HG02571 (cell line): ENCODE measurements at regions not wholly inside any gene's neighbourhood (a gene's known extent, or its start where the extent isn't known, plus 50 kb on each side); places are given as distances from the start of the nearest gene placed in this dataset.

Experiments
- ATAC-seq: cut with Tn5 transposase; IDR thresholded peaks from one replicate; pipeline ENCODE4 v1.9.1; 2021; ENCODE audit warnings: mild to moderate bottlenecking, moderate library complexity; ENCODE audit not compliant: unreplicated experiment

DNA sequence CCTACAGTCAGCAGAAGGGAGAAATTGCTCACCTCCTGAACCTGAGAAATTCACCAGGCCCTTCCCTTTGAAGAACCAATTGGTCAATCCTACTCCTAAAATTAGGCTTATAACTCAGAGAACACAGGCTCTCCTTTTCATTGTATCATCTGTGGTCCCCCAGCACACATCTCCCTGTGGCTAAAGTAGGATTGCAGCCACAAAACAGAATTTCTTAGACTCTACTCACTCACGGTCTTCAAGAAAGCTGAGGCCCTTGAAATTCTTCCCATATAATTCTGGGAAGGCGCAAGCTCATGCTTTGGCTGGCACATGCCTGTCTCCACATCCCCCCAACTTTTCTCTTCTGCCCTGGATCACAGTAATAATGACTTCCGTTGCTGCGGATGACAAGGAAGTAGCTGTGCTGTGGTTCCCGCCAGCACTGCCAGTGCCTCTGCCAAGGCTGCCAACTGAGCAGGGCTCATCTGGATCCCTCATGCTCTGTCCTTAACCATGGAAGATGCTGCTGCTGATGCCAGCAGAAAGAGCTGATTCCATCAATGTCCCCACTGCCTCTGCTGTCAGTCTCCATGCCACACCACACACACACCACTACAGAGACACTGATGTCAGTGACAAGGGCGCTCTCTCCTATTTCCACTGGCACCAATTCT, 200.6 kb upstream of the POU2AF2 start:
- ATAC-seq = no peak

DNA sequence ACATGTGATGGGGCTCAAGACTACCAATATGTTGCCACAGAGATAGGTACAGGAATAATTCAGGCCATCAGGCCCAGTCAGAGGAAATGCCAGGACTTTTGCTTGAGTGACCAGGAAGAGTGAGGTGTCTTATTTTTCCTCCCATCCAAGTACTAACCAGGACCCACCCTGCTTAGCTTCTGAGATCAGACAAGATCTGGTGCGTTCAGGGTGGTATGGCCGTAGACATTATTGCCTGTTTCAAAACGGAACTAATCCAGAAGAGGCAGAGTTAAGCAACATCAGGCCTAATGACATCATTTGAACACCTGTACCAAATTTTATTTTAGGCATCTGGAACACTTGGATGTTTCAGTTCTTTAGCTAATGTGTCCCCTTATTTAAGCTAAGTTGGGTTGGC, 205.5 kb upstream of the POU2AF2 start:
- ATAC-seq = no peak

DNA sequence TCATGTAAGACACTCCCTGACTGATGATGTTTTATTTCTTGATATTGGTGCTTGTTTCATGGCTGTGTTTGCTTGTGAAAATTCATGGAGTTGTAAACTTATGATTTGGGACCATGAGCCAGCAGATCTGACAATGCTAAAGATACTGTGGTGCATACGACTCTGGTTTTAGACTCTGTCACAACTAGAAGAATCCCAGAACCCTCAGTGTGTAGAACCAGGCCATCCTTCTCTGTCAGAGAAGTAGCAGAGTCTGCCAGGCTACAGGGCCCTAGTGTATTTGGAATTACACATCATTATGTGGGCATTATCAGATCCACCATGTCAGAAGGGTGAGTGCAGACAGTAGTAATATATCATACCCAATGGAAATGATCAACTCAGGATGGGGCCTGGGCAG, 209.8 kb upstream of the POU2AF2 start:
- ATAC-seq = no peak

DNA sequence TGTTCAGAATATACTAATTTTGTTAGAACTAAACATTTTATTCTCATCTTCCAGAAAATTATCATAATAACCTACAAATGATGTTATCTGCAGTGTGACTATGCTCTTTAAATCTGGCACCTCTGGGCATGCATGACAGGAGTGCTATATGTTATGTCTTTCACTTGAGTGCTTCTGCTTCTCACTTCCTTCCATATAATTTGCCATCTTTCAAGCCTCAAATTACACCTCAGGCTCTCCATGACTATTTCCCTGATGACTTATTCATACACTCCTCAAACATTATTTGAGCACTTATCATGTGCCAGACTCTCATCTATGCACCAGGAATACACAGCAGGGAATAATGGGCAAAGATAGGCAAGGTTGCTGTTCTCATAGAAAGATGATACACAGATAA, 219.3 kb upstream of the POU2AF2 start:
- no peak for ATAC-seq

DNA sequence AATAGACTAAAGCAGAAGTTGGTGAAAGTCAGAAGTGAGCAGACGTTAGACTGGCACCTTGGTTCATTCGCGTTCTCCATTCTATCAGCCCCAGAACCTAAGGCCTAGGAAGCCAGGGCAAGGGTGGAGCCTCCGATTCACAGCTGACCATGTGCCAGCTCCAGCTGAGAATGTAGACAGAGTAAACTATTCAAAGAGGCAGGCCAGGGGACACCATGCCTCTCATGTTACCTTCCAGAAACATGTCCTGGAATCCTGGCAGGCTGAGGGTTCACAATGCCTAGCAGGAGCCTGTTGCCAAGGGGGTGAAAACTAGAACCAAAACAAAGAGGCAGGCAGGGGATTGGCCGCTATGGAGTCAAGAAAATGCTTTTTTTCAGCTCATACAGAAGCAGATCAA, 224.4 kb upstream of the POU2AF2 start:
- ATAC-seq = no peak

DNA sequence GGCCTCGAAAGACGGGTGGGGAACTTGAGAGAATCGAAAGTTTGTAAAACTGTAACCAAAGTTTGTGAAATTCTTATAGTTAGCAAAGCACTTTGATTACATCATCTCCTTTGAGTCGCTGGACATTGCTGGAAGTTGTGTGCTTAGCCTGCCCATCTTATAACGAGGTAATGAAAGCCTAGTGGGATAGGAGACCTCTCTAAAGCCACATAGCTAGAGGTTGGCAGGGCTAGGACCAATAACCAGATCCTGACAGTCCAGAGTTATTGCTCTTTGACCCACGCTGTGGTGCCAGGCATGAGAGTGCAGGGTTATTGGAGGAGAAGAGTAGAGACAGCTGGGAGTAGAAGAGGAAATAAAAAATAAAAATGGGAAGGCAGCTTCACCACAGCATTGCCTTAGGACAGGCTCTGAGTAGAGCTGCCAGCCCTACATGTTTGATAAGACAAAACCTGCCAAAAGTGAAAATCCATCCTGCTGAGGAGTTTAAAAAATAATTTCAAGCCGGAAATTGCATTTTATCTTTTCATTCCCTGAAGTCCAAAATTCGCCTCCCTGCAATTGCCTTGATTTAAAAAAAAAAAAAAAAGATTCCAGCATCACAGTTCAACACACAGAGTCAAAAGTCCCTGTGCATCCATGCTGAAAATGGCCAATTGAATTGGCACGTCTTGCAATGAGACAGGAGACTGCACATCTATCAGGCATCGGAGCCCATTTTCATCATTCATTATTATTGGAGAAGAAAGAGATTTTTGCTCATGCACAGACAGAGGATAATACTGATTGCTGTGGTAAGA, 225.5 kb upstream of the POU2AF2 start:
- no peak for ATAC-seq

DNA sequence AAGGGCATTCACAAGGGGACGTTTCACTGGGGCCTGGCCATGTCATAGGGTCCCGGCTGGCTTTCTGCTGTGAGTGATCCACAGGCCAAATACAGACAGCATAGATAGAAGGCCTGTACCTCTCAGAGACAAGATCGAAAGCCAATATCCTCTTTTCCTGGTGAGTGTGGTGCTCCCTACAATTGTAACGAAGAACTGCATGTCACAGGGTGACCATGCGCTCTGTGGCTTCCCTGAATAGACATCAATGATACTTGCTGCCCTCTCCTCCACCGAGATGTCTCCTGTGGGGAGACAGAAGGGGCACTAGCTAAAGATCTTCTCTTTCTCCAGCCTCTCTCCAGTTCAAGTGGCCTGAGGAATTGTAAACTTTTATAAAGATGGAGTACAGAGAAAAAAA, 226.1 kb upstream of the POU2AF2 start:
- ATAC-seq = no peak

DNA sequence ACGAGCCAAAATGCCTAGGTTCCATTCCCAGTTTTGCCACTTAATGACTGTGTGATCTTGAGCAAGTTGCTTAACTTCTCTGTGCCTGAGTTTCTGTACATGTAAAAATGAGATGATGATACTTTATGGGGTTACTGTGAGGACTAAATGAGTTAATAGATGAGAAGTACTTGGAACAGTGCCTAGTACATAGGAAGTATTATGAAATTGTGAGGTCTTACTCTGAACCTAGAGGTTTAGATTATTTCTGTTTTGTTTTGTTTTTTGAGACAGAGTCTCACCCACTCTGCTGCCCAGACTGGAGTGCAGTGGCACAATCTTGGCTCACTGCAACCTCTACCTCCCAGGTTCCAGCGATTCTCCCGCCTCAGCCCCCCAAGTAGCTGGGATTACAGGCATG, 227.0 kb upstream of the POU2AF2 start:
- no peak for ATAC-seq

DNA sequence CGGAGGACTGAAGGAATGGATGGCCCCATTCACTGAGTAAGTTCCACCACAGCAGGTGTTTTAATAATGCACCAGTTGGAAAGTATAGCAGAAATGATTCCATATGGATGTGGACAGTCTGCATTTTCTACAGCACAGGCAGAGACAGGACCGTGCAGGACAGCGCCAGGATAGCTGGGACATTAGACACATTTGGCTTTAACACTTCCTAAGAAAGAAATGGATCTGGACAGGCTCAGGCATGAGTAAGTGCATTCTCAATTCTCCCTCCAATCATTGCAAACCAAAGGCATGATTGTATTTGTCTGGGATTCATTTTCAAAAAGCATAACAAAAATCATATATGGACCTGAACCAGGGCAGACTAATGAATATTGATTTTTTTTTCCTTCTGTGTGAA, 233.0 kb upstream of the POU2AF2 start:
- no peak for ATAC-seq

DNA sequence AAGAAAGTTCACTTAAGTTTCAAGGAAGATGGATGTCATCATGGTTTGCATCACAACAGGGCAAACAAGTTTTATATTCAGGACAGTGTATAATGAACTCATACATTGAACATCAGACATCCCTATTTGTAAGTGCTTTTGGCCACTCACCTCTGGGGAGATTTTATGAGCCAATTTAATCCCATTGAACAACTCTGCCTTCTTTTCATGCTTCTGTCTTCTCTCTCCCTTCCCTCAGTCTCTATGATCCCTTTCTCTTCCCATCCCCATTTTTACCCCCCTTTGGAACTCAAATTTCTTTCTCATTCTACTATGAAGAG, 234.3 kb upstream of the POU2AF2 start:
- no peak for ATAC-seq

DNA sequence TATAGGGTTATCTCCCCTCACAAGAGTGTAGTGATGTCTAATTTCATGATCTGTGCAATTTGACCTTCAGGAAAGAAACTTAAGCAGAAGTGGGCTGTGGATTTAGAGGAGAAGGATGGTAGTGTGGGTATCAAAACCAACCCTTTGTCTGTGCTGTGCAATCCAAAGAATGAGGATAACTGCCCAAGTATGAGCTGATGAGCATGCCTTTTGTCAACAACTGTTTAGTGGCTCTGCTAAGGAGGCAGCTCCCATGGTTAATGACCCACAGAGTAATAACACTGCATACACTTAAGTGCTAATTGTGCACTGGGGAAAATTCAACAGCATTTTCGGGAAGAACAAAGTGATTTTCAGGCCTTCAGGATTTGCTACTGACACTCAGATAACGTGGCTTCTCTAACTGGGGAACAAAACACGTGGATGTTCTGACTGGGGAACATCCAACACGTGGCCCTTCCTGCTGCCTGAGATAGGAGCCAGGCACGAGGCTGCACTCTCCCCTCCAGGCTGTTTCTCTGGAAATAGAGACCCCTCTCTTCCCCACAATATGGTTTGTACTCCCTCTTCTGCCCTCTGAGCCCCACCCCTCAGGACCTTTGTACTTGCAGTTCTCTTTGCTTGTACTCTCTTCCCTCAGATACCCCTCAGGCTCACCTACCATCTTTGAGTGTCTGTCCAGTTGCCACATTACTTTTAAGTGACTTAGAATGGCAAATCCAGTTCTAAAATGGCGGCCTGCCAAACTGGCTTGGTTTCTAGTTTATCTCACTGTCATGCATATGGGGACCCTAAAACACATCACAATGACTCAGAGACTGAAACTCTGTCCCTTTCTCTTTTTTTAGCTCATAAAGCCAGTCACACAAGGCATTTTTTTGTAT, 234.9 kb upstream of the POU2AF2 start:
- no peak for ATAC-seq

DNA sequence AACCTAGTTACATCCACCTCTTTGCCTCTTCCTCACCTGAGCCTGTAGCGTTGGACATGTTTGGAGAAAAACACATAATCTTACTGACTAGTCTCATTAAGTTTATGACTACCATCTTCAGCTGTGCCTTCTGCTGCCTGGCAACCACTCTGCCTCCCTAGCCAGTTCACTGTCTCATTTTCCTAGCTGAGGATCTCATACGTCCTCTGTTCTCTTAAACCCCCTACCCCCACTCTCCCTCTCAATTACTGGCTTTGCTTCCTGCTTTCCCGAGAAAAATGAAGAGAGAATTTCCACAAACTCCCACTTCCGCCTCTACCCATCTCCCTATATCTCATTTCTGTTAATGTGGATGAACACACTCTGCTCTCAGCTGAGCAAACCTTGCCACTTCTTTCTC, 239.3 kb upstream of the POU2AF2 start:
- ATAC-seq = no peak

DNA sequence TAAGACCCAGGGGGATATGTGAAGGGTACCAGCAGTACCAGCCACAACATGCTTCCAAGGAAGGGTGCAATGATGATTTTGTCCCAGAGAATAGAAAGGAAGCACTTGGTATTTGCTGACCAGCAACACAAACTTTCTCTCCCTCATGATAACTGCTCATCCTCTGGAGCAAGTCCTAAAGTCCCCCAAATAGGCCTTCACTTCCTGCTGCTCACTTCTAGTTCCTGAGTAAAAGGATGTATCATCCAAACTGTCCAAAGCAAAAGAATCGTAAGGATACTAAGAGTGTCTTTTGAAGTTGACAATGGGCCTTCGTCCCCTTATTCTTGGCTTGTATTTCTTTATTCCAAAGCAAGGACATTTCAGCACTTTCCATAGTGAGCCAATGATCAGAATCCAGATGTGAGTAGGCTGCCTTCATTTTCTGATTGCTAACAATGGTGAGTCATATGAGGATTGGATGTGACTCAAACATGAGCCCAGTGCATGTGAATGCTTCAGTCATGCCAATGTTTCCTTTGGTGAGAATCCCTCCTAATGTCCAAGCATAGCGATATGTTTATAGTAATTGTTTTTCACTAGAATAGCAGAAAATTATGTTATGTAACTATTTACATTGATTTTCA, 243.4 kb upstream of the POU2AF2 start:
- no peak for ATAC-seq

DNA sequence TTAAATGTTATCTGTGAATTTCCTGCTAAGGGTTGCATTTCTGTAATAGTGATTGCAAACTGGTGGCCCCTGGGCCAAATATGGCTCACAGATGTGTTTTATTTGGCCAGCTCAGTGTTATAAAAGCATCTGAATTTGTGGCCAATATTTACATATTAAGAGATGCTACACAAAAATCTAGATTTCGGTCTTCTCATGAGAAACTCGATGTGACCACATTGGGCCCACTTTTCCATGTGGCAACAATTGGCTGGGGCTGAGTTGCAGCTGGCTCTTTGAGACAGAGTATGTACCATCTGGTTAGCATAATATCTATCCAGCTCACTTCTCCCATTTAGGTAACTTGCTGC, 244.5 kb upstream of the POU2AF2 start:
- ATAC-seq = no peak

DNA sequence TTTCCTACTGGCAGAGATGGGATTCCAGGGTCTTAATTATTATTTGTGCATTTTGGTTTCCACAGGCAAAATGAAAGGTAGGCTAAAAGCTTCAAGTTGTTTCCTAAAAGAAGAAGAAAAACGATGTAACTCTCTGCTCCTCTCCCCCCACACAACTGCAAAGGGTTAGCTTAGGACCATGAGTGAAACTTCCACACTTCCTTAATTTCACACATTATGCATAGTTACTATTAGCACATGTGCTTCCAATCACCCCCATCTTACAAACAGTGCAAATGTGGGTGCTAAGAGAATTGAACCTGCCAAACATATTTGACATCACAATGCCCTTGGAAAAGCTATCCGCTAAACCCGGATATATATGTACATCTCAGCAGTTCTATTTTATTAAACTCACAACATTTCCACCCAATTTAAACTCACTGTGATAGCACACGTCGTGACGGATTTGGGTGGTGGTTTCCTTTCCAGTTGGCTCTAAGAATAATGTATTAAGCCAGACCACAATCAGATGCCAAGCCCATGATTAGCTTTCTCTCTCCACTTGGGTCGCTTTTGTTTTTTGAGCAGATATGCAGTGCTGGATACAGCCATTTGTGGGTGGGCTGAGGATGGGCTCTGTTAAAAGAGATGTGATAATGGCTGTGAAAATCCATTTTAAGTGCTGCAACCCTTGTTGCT, 245.0 kb upstream of the POU2AF2 start:
- no peak for ATAC-seq

DNA sequence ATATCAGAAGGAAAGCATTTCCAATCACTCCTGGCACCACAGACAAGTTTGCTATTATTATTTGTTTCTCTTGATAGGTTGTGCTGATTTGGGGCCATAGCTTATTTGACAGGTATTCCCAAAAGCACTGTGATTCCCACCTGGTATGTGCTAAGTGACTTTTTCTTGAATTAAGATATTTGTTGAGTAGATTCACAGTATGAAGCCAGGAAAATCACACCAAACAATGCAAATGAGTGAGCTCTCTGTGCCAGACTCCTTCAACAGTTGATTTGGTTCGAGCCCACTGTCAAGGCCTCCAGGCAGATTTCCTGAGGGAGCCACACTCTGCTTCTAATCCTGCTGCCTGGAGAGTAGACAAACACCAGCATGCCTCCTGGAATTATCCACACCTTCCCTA, 253.0 kb upstream of the POU2AF2 start:
- ATAC-seq = no peak

DNA sequence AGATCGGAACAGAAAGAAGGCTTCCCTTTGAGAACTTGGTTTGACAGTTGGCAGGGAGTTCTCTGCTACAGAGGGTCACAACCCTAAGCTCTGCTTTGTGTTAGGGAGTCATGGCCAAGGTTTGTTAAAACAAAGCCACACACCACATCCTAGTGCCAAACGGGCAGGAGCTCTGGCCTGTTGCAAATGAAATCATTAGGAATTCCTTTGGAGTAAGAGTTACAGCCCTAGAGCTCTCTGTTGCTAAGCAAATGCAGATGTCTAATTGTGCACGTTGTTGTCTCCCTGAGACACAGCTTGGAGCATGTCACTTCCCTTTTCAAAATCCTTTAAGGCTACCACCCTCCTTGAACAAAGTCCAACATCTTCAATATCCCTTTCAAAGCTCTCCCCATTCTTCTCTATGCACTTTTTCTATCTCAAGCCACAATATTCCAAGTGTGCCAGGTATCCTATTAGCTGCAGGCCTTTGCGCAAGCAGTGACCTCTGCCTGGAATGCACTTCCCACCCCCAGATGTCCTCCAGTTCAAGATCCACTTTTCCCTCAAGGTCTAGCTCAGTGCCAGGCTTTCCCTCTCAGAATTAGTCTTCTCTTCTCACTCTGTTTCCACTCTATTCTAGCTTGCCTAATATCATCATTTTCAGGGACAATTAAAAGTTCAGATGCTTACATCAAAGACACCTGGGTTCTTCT, 253.7 kb upstream of the POU2AF2 start:
- no peak for ATAC-seq

DNA sequence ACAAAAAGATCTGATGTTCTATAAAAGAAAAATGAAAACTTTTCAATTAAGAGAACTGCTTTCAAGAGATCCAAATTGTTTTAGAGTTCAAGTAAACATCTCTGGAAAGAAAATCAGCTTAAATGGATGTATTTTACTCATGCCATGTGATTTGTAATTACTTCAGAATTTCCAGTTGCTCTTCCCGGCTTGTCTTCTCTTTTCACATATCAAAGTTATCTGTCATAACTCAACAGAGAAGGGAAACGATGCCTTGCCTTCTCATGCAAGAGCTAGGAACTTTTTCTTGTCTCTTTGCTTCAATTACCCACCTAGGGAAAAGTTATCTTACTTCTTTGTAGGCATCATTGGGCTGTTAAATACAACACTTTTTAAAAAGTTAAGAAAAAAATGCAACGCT, 255.2 kb upstream of the POU2AF2 start:
- ATAC-seq = no peak

DNA sequence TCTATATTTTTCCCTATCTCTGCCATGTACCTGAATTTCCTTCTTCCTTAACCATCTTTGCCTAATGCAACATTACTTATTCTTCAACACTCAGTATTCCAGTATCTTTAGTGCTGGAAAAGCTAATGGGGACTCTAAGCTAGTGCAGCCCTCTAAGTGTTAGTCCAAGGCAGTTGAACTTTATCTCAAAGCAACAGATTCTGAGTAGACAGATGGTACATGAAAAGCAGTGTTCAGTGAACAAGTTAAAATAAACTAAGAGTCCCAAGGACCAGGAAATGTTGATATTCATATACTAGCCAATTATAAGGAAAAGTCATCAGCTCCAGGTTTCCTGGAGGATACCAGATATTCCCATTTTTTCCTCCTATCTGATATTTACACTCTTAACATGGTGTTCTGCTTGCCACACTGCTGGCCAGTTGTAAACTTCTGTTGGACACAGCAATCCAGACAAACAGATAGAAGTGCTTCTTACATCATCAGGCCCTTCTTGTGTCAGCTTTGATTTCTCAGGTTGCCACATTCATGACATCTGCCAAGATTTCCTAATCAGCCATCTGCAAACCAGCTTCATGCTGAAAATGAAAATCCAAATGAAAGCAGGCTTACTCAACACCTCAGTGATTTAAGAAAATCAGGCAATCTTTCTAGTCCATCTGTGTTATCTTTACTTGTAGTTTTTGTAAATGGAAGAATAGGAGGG, 255.9 kb upstream of the POU2AF2 start:
- ATAC-seq = no peak

DNA sequence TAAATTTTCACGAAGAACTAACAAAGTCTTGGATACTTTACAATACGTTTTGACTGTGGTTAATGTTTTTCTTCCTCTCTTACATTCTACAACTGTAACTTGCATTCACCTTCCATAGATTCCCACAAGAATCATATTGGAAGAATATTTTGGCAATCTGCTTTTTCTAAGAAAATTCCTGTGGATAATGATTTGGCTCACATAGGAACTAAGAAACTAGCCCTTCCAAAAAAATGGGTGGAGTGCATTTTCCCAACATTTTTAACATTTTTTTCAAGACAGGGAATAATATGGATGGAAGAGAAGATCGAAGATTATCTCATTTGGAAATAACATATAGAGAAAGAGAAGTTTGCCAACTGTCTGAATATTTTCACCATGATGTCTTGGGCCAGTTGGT, 256.9 kb upstream of the POU2AF2 start:
- no peak for ATAC-seq
